Activated naive CD4-positive, alpha-beta T cell treated with anti-CD3 and anti-CD28 coated beads, Interleukin-2, amount 10 ng/mL, durations not matched to agents 7 days and 5 days (primary cell): ENCODE measurements at regions not wholly inside any gene's neighbourhood (a gene's known extent, or its start where the extent isn't known, plus 50 kb on each side); places are given as distances from the start of the nearest gene placed in this dataset.
"Not testable (repeated sequence)": the region's sequence is repeated elsewhere in the genome, so short reads cannot be mapped to it uniquely, and the experiment has no call there.

ENCODE experiments used
- CTCF ChIA-PET: fragments of 350-600 bp; sonication (Branson Sonifier 250); formaldehyde crosslinking; loops from one replicate; lab custom pipeline; 2021; ENCODE audit warnings: antibody characterized with exemption; lab: Charles Lee
- DNase-seq: peaks from one replicate; pipeline ENCODE4 v3.0.0-alpha.2; 2020
- H3K27ac Mint-ChIP-seq: one replicate; pipeline ENCODE4 v1.8.0; 2021; ENCODE audit warnings: mild to moderate bottlenecking, moderate library complexity, mixed read lengths
- H3K27me3 Mint-ChIP-seq: one replicate; pipeline ENCODE4 v1.8.0; 2021; ENCODE audit warnings: mild to moderate bottlenecking, mixed read lengths
- H3K36me3 Mint-ChIP-seq: one replicate; pipeline ENCODE4 v1.8.0; 2021; ENCODE audit warnings: mixed read lengths
- H3K4me1 Mint-ChIP-seq: one replicate; pipeline ENCODE4 v1.8.0; 2021; ENCODE audit warnings: mixed read lengths
- H3K4me3 Mint-ChIP-seq: one replicate; pipeline ENCODE4 v1.8.0; 2021; ENCODE audit warnings: mild to moderate bottlenecking, moderate library complexity, mixed read lengths
- H3K9me3 Mint-ChIP-seq: one replicate; pipeline ENCODE4 v1.8.0; 2021; ENCODE audit warnings: mixed read lengths

- Mint-ChIP-seq H3K9me3 (no peaks in the 10 kb centered on the region), H3K27me3 (no peaks in the 10 kb centered on the region), H3K4me3 (no peak overlapping the region), H3K27ac (no peak overlapping the region), H3K36me3 (no peaks in the 10 kb centered on the region), H3K4me1 (no peaks in the 10 kb centered on the region)
- DNase-seq: no peak
- CTCF ChIA-PET: no interaction called here
Measured at GRCh38 chr6:169099411-169100202, 154.0 kb downstream of the THBS2 start.

DNA sequence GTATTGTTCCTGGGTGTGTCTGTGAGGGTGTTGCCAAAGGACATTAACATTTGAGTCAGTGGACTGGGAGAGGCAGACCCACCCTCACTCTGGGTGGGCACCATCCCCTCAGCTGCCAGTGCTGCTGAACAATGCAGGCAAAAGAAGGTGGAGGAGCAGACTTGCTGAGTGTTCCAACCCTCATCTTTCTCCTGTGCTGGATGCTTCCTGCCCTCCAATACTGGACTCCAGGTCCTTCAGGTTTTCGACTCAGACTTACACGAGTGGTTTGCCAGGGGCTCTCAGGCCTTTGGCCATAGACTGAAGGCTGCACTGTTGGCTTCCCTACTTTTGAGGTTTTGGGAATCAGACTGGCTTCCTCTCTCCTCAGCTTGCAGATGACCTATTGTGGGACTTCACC, 155.0 kb downstream of the THBS2 start:
- H3K27ac Mint-ChIP-seq, H3K36me3 Mint-ChIP-seq, H3K4me1 Mint-ChIP-seq, H3K27me3 Mint-ChIP-seq, H3K4me3 Mint-ChIP-seq, CTCF ChIA-PET, H3K9me3 Mint-ChIP-seq, DNase-seq: not testable (repeated sequence)

DNA sequence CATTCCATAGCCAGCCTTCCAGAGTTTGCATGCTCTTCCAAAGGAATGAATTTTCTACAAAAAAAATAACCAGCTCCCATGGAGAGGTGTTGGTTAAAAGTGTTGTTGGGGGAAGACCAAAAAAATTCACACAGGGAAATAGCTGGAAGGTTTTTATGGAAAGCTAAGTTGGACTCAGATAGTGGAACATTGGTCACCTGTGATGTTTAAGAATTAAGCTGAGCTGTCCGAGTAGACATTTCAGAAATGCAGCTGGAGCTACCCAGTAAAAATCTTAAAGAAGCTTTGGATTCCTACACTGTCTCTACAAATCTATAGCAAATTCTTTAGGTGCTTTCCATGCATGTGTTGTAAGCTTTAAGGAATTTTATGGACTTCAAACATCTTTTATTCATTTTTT, 155.5 kb downstream of the THBS2 start:
- Mint-ChIP-seq H3K4me1 (no peaks in the 10 kb centered on the region), H3K9me3 (peaks cover 3% of the 10 kb centered on the region), H3K36me3 (no peaks in the 10 kb centered on the region), H3K27ac (no peak overlapping the region), H3K27me3 (no peaks in the 10 kb centered on the region), H3K4me3 (no peak overlapping the region)
- CTCF ChIA-PET: no interaction called here
- DNase-seq: no peak

DNA sequence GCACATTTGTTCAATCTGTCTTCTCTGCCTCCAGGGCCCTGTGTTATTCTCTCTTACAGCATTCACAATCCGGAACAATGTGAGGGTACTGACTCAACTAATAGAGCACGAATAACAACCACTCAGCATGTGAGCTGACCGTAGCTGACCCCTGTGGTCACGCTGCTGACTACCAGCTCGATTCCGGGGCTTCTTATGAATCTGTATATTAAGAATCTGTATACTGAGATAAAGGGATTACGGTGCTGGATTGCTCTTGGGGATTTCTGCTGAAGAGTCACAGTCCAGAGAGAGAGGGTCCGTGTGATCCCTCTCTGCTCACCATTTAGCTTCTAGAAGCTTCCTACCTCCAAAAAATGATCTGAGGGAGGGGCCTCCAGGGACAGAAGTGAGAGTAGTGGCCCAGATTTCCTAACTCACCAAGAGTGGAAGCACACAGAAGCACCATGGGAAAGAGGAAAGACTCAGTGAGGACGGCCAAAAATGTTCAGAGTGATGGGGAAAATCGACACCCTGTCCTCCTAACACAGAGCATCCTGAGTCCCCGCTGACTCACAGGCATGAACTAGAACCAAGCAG, 156.2 kb downstream of the THBS2 start:
- no peak for DNase-seq
- Mint-ChIP-seq H3K27ac (no peak overlapping the region), H3K4me3 (no peak overlapping the region), H3K4me1 (no peaks in the 10 kb centered on the region), H3K27me3 (no peaks in the 10 kb centered on the region), H3K9me3 (peaks cover 5% of the 10 kb centered on the region), H3K36me3 (no peaks in the 10 kb centered on the region)
- CTCF ChIA-PET: no interaction called here

GRCh38 chr6:169096388-169096787, 157.3 kb downstream of the THBS2 start:
- CTCF ChIA-PET: no interaction called here
- no peaks in the 10 kb centered on the region for H3K4me1 Mint-ChIP-seq
- no peaks in the 10 kb centered on the region for H3K36me3 Mint-ChIP-seq
- H3K27ac Mint-ChIP-seq: no peak overlapping the region
- no peaks in the 10 kb centered on the region for H3K27me3 Mint-ChIP-seq
- H3K4me3 Mint-ChIP-seq: no peak overlapping the region
- H3K9me3 Mint-ChIP-seq: peaks cover 14% of the 10 kb centered on the region
- no peak for DNase-seq

DNA sequence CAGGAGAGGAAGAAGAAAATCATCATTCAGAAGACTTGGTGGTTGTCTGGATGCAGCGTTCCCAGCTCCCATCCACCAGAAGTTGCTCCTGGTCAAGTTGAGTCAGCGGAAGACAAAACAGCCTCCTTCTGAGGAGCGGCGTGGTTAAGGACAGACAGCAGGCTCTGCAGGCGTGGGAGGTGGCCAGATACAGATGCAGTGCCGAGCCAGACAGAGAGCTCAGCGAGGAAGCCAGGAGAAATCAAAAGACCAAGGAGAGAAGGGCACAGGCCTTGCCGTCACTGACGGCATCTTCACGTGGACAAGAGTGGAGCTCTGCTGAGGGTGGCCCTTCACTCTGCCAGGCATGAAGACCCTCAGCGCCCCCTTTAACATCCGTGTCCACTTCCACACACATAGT, 158.5 kb downstream of the THBS2 start:
- no peaks in the 10 kb centered on the region for H3K4me1 Mint-ChIP-seq
- no peaks in the 10 kb centered on the region for H3K27me3 Mint-ChIP-seq
- no peak for DNase-seq
- H3K36me3 Mint-ChIP-seq: no peaks in the 10 kb centered on the region
- H3K4me3 Mint-ChIP-seq: no peak overlapping the region
- H3K9me3 Mint-ChIP-seq: peaks cover 24% of the 10 kb centered on the region
- H3K27ac Mint-ChIP-seq: no peak overlapping the region
- CTCF ChIA-PET: no interaction called here

- no peak for DNase-seq
- Mint-ChIP-seq H3K27ac (no peak overlapping the region), H3K4me3 (no peak overlapping the region), H3K9me3 (peaks cover 30% of the 10 kb centered on the region), H3K27me3 (no peaks in the 10 kb centered on the region), H3K4me1 (no peaks in the 10 kb centered on the region), H3K36me3 (no peaks in the 10 kb centered on the region)
- CTCF ChIA-PET: no interaction called here
Measured at GRCh38 chr6:169094552-169094950, 159.1 kb downstream of the THBS2 start.

GRCh38 chr6:169093770-169094551, 159.7 kb downstream of the THBS2 start:
- Mint-ChIP-seq H3K36me3 (no peaks in the 10 kb centered on the region), H3K9me3 (peaks cover 31% of the 10 kb centered on the region), H3K4me1 (no peaks in the 10 kb centered on the region), H3K27ac (no peak overlapping the region), H3K4me3 (no peak overlapping the region), H3K27me3 (no peaks in the 10 kb centered on the region)
- no peak for DNase-seq
- CTCF ChIA-PET: no interaction called here

- H3K27me3 Mint-ChIP-seq: no peaks in the 10 kb centered on the region
- H3K4me3 Mint-ChIP-seq: no peak overlapping the region
- H3K9me3 Mint-ChIP-seq: peaks cover 32% of the 10 kb centered on the region
- CTCF ChIA-PET: no interaction called here
- DNase-seq: no peak
- no peak overlapping the region for H3K27ac Mint-ChIP-seq
- no peaks in the 10 kb centered on the region for H3K36me3 Mint-ChIP-seq
- H3K4me1 Mint-ChIP-seq: no peaks in the 10 kb centered on the region
Measured at GRCh38 chr6:169093066-169093723, 160.5 kb downstream of the THBS2 start.

DNA sequence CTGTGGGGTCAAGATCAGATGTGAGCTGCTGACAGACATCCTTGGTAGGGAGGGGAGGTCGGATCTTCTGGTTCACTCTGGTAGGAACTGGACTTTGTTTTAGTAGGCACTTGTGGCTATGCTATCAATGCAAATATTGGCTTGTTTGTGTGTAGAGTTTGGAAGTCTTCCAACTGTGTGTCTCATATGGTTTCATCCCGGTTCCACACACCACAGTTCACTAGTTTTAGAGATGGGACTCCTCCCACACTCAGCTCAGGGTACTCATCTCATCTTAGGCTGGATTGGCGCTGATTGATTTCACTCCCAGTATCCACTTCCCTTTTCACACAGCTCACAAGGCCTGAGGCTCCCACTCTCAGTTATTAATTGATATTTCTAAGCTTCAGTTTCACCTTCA, 161.3 kb downstream of the THBS2 start:
- Mint-ChIP-seq H3K36me3 (no peaks in the 10 kb centered on the region), H3K9me3 (peaks cover 32% of the 10 kb centered on the region), H3K4me3 (no peak overlapping the region), H3K27me3 (no peaks in the 10 kb centered on the region), H3K27ac (no peak overlapping the region), H3K4me1 (no peaks in the 10 kb centered on the region)
- CTCF ChIA-PET: no interaction called here
- DNase-seq: no peak

- H3K4me3 Mint-ChIP-seq, H3K27me3 Mint-ChIP-seq, H3K27ac Mint-ChIP-seq, CTCF ChIA-PET, H3K36me3 Mint-ChIP-seq, H3K4me1 Mint-ChIP-seq, DNase-seq: not testable (repeated sequence)
- H3K9me3 Mint-ChIP-seq: peaks cover 32% of the 10 kb centered on the region
Measured at GRCh38 chr6:169090514-169091127, 163.0 kb downstream of the THBS2 start.

DNA sequence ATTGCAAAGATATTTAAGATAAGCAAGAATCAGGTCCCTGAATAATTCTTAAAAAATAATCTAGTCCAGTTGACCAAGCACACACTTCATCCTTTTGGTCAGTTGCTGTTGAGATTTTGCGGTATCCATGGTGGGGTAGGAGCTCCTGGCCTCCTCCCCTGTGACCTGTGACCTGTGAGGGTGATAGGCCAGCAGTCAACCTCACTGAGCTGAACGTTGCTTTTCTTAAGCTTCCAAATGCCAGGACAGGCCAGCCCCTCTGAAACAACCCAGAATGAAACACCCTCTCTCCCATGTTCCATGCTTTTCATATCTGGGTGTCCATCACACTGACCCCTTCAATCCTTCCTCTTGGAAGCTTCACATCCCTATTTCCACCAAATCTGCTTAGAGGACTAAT, 164.9 kb downstream of the THBS2 start:
- Mint-ChIP-seq H3K27me3 (no peaks in the 10 kb centered on the region), H3K4me1 (no peaks in the 10 kb centered on the region)

GRCh38 chr6:169087443-169088041, 166.1 kb downstream of the THBS2 start:
- DNase-seq: no peak
- CTCF ChIA-PET: no interaction called here

More for the DNA sequence above, 164.9 kb downstream of the THBS2 start:
- peaks cover 34% of the 10 kb centered on the region for H3K9me3 Mint-ChIP-seq
- CTCF ChIA-PET: interaction anchor here (0.7 kb wide), 1 partner anchor 406 kb away, joined by 3 read pairs; no protein-coding TSS in a partner anchor
- no peak overlapping the region for H3K27ac Mint-ChIP-seq
- DNase-seq: no peak
- no peaks in the 10 kb centered on the region for H3K36me3 Mint-ChIP-seq
- H3K4me3 Mint-ChIP-seq: no peak overlapping the region

GRCh38 chr6:169086616-169087015, 167.0 kb downstream of the THBS2 start:
- CTCF ChIA-PET, H3K27ac Mint-ChIP-seq, H3K36me3 Mint-ChIP-seq, H3K4me3 Mint-ChIP-seq, H3K4me1 Mint-ChIP-seq, H3K27me3 Mint-ChIP-seq, DNase-seq: not testable (repeated sequence)
- H3K9me3 Mint-ChIP-seq: peaks cover 22% of the 10 kb centered on the region

More at GRCh38 chr6:169087443-169088041, 166.1 kb downstream of the THBS2 start:
- H3K36me3 Mint-ChIP-seq: no peaks in the 10 kb centered on the region
- peaks cover 31% of the 10 kb centered on the region for H3K9me3 Mint-ChIP-seq
- H3K4me1 Mint-ChIP-seq: no peaks in the 10 kb centered on the region
- no peaks in the 10 kb centered on the region for H3K27me3 Mint-ChIP-seq
- H3K4me3 Mint-ChIP-seq: no peak overlapping the region
- no peak overlapping the region for H3K27ac Mint-ChIP-seq
